ENCODE measurements at regions not wholly inside any gene's neighbourhood (a gene's known extent, or its start where the extent isn't known, plus 50 kb on each side); places are given as distances from the start of the nearest gene placed in this dataset.
"Not testable (repeated sequence)": the region's sequence is repeated elsewhere in the genome, so short reads cannot be mapped to it uniquely, and the experiment has no call there.

- peak; percentile 27 for DNase-seq (ENCODE audit: low read depth)
These were observed 379.1 kb downstream of the GALC start for GRCh38 chr14:87613881-87614280.

GRCh38 chr14:87607056-87607455 is 385.9 kb downstream of the GALC start:
- in situ Hi-C loops (cut with HindIII; ENCODE audit: low pct_unique_long_range_greater_than_20kb, low sequenced_read_pairs); DNase-seq (ENCODE audit: low read depth): not testable (repeated sequence)

More at GRCh38 chr14:87613881-87614280, 379.1 kb downstream of the GALC start:
- in situ Hi-C loops (cut with HindIII; ENCODE audit: low pct_unique_long_range_greater_than_20kb, low sequenced_read_pairs) = no loop called here

GRCh38 chr14:87601036-87601435 is 391.9 kb downstream of the GALC start:
- in situ Hi-C loops (cut with HindIII; ENCODE audit: low pct_unique_long_range_greater_than_20kb, low sequenced_read_pairs) = no loop called here
- no peak for DNase-seq (ENCODE audit: low read depth)

- no peak for DNase-seq (ENCODE audit: low read depth)
- in situ Hi-C loops (cut with HindIII; ENCODE audit: low pct_unique_long_range_greater_than_20kb, low sequenced_read_pairs) = no loop called here
These were observed 392.7 kb downstream of the GALC start for GRCh38 chr14:87600240-87600639.

GRCh38 chr14:87581298-87581697 is 411.7 kb downstream of the GALC start:
- DNase-seq (ENCODE audit: low read depth) = no peak
- in situ Hi-C loops (cut with HindIII; ENCODE audit: low pct_unique_long_range_greater_than_20kb, low sequenced_read_pairs) = no loop called here

GRCh38 chr14:87579036-87579435 is 413.9 kb downstream of the GALC start:
- in situ Hi-C loops (cut with HindIII; ENCODE audit: low pct_unique_long_range_greater_than_20kb, low sequenced_read_pairs) = no loop called here
- DNase-seq (ENCODE audit: low read depth) = no peak

- DNase-seq (ENCODE audit: low read depth) = no peak
- in situ Hi-C loops (cut with HindIII; ENCODE audit: low pct_unique_long_range_greater_than_20kb, low sequenced_read_pairs) = no loop called here
These were observed 417.6 kb downstream of the GALC start for GRCh38 chr14:87575378-87575777.

GRCh38 chr14:87573591-87573990 is 419.4 kb downstream of the GALC start:
- DNase-seq (ENCODE audit: low read depth) = no peak
- in situ Hi-C loops (cut with HindIII; ENCODE audit: low pct_unique_long_range_greater_than_20kb, low sequenced_read_pairs) = no loop called here

- in situ Hi-C loops (cut with HindIII; ENCODE audit: low pct_unique_long_range_greater_than_20kb, low sequenced_read_pairs) = no loop called here
These were observed 425.2 kb downstream of the GALC start for GRCh38 chr14:87567618-87568295.

GRCh38 chr14:87566991-87567390 is 426.0 kb downstream of the GALC start:
- DNase-seq (ENCODE audit: low read depth) = no peak
- in situ Hi-C loops (cut with HindIII; ENCODE audit: low pct_unique_long_range_greater_than_20kb, low sequenced_read_pairs) = no loop called here

More at GRCh38 chr14:87567618-87568295, 425.2 kb downstream of the GALC start:
- no peak for DNase-seq (ENCODE audit: low read depth)

- in situ Hi-C loops (cut with HindIII; ENCODE audit: low pct_unique_long_range_greater_than_20kb, low sequenced_read_pairs) = no loop called here
- no peak for DNase-seq (ENCODE audit: low read depth)
These were observed 445.4 kb downstream of the GALC start for GRCh38 chr14:87547536-87547935.

GRCh38 chr14:87542288-87542687 is 450.7 kb downstream of the GALC start:
- DNase-seq (ENCODE audit: low read depth) = no peak

GRCh38 chr14:87540339-87540738 is 452.6 kb downstream of the GALC start:
- in situ Hi-C loops (cut with HindIII; ENCODE audit: low pct_unique_long_range_greater_than_20kb, low sequenced_read_pairs) = no loop called here
- no peak for DNase-seq (ENCODE audit: low read depth)

More at GRCh38 chr14:87542288-87542687, 450.7 kb downstream of the GALC start:
- in situ Hi-C loops (cut with HindIII; ENCODE audit: low pct_unique_long_range_greater_than_20kb, low sequenced_read_pairs) = no loop called here

GRCh38 chr14:87529081-87529480 is 463.9 kb downstream of the GALC start:
- no peak for DNase-seq (ENCODE audit: low read depth)
- in situ Hi-C loops (cut with HindIII; ENCODE audit: low pct_unique_long_range_greater_than_20kb, low sequenced_read_pairs) = no loop called here

- in situ Hi-C loops (cut with HindIII; ENCODE audit: low pct_unique_long_range_greater_than_20kb, low sequenced_read_pairs) = no loop called here
- DNase-seq (ENCODE audit: low read depth) = no peak
These were observed 466.3 kb downstream of the GALC start for GRCh38 chr14:87526731-87527130.

GRCh38 chr14:87524011-87524410 is 469.0 kb downstream of the GALC start:
- in situ Hi-C loops (cut with HindIII; ENCODE audit: low pct_unique_long_range_greater_than_20kb, low sequenced_read_pairs) = no loop called here
- no peak for DNase-seq (ENCODE audit: low read depth)

- peak; percentile 55 for DNase-seq (ENCODE audit: low read depth)
- in situ Hi-C loops (cut with HindIII; ENCODE audit: low pct_unique_long_range_greater_than_20kb, low sequenced_read_pairs) = no loop called here
These were observed 470.4 kb downstream of the GALC start for GRCh38 chr14:87522575-87522974.

- DNase-seq (ENCODE audit: low read depth) = no peak
- in situ Hi-C loops (cut with HindIII; ENCODE audit: low pct_unique_long_range_greater_than_20kb, low sequenced_read_pairs) = no loop called here
These were observed 484.6 kb downstream of the GALC start for GRCh38 chr14:87508333-87508732.

- in situ Hi-C loops (cut with HindIII; ENCODE audit: low pct_unique_long_range_greater_than_20kb, low sequenced_read_pairs) = no loop called here
- DNase-seq (ENCODE audit: low read depth) = no peak
These were observed 489.3 kb downstream of the GALC start for GRCh38 chr14:87503711-87504110.

GRCh38 chr14:87497301-87497700 is 495.7 kb downstream of the GALC start:
- no peak for DNase-seq (ENCODE audit: low read depth)
- in situ Hi-C loops (cut with HindIII; ENCODE audit: low pct_unique_long_range_greater_than_20kb, low sequenced_read_pairs) = no loop called here
